ENCODE measurements at regions not wholly inside any gene's neighbourhood (a gene's known extent, or its start where the extent isn't known, plus 50 kb on each side); places are given as distances from the start of the nearest gene placed in this dataset.

DNA sequence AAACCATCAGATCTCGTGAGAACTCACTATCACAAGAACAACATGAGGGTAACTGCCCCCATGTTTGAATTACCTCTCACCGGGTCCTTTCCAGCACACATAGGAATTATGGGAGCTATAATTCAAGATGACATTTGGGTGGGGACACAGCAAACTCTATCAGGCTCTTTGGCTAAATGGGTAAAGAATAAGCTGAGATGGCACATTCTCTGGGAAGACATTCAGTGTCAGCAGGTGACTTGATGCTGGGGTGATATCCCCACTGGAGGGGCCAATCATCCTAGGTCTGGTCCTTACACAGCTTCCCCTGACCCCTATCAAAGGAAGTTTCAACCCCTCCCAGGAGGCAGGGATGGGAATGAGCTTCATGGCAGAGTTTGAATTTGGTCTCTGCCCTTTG lies 664.0 kb upstream of the EEF2KMT start:
- no peak overlapping the region for H3K4me3 ChIP-seq
- H3K4me1 ChIP-seq = no peaks in the 10 kb centered on the region
- DNase-seq (no peak), ATAC-seq (no peak)
- intact Hi-C loops (cut with DNase I) = no loop called here
- 70 to 85% (median 72%) methylated on average over 2 of the region's 2 CpGs for WGBS, 4 donors
- H3K27ac ChIP-seq = no peak overlapping the region
- TF ChIP-seq CTCF (IDR thresholded peaks at IDR 0.05) (no peak), POLR2A (IDR thresholded peaks at IDR 0.05) (no peak)
- H3K36me3 ChIP-seq = no peaks in the 10 kb centered on the region
- H3K27me3 ChIP-seq = peaks cover 0 to 5% (median 0%) of the 10 kb centered on the region in 9 donors
- H3K9me3 ChIP-seq = no peaks in the 10 kb centered on the region

DNA sequence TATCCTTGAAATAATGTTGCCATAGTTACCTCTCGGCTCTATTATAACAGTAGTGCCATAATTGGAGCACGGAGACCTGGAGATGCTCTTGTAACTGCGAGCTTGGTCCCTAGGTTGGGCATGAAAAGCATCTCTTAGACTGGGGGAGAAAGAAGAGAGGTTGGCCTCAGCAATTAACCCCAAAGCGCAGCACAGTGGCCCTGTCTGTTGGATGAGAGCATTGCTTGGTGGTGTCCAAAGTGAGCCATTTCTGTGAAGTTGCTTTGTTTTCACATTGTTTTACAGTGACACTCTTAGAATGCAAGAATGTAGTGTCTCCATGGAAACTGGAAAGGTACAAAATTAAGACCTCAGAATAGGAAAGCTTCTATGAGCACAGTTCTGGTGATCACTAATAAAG lies 660.7 kb upstream of the EEF2KMT start:
- ATAC-seq = no peak
- Histone ChIP-seq H3K4me1 (no peaks in the 10 kb centered on the region), H3K9me3 (no peaks in the 10 kb centered on the region), H3K27me3 (peaks cover 0 to 10% (median 0%) of the 10 kb centered on the region in 9 donors), H3K36me3 (no peaks in the 10 kb centered on the region), H3K27ac (no peak overlapping the region), H3K4me3 (no peak overlapping the region)
- intact Hi-C loops (cut with DNase I) = no loop called here
- 76 to 85% (median 83%) methylated on average over 4 of the region's 4 CpGs for WGBS, 4 donors
- DNase-seq = no peak
- TF ChIP-seq POLR2A (IDR thresholded peaks at IDR 0.05) (no peak), CTCF (IDR thresholded peaks at IDR 0.05) (no peak)

DNA sequence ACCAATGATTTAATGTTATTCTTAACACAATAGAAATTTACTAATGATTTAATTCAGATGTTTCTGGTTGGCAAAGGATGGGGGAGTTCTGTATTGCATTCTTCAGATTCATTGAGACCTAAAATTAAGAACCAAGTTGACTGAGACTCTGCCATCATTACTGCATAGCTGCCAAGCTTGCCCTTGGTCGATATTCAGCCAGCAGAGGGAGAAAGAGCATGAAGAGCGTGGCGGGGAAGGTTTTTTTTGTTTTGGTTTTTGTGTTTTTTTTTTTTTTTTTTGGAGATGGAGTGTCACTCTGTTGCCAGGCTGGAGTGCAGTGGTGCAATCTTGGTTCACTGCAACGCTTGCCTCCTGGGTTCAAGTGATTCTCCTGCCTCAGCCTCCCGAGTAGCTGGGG lies 659.4 kb upstream of the EEF2KMT start:
- DNase-seq (no peak), ATAC-seq (no peak)
- H3K9me3 ChIP-seq = no peaks in the 10 kb centered on the region
- peaks cover 0 to 16% (median 0%) of the 10 kb centered on the region in 9 donors for H3K27me3 ChIP-seq
- no peaks in the 10 kb centered on the region for H3K36me3 ChIP-seq
- no peak overlapping the region for H3K27ac ChIP-seq
- TF ChIP-seq CTCF (IDR thresholded peaks at IDR 0.05) (no peak), POLR2A (IDR thresholded peaks at IDR 0.05) (no peak)
- WGBS, 4 donors = 45 to 61% (median 55%) methylated on average over 5 of the region's 5 CpGs
- intact Hi-C loops (cut with DNase I) = no loop called here
- no peak overlapping the region for H3K4me3 ChIP-seq
- no peaks in the 10 kb centered on the region for H3K4me1 ChIP-seq

GRCh38 chr16:5753381-5753780 lies 655.8 kb upstream of the EEF2KMT start:
- intact Hi-C loops (cut with DNase I) = no loop called here
- no peaks in the 10 kb centered on the region for H3K9me3 ChIP-seq
- H3K27ac ChIP-seq = no peak overlapping the region
- DNase-seq (no peak), ATAC-seq (no peak)
- no peak overlapping the region for H3K4me3 ChIP-seq
- no peaks in the 10 kb centered on the region for H3K36me3 ChIP-seq
- 47 to 54% (median 52%) methylated on average over 7 of the region's 7 CpGs for WGBS, 4 donors
- no peaks in the 10 kb centered on the region for H3K4me1 ChIP-seq
- TF ChIP-seq CTCF (IDR thresholded peaks at IDR 0.05) (no peak), POLR2A (IDR thresholded peaks at IDR 0.05) (no peak)
- H3K27me3 ChIP-seq = peaks cover 0 to 16% (median 0%) of the 10 kb centered on the region in 9 donors

Measured in heart left ventricle (tissue), 16 donors.